SK-N-MC (cell line): ENCODE measurements at regions not wholly inside any gene's neighbourhood (a gene's known extent, or its start where the extent isn't known, plus 50 kb on each side); places are given as distances from the start of the nearest gene placed in this dataset.

Experiments
- DNase-seq: peaks from one replicate; pipeline ENCODE4 v3.0.0-alpha.2; 2011; ENCODE audit warnings: low read depth, low spot score
- H3K27ac ChIP-seq: fragments of 200-600 bp; sonication (generic); 2 replicates; pipeline ENCODE4 v1.5.1; 2016; ENCODE audit warnings: mixed run types
- H3K36me3 ChIP-seq: fragments of 200-600 bp; sonication (generic); 2 replicates; pipeline ENCODE4 v1.6.1; 2017; ENCODE audit warnings: antibody characterized with exemption, low read length, mixed read lengths; ENCODE audit not compliant: insufficient read depth
- H3K4me3 ChIP-seq: fragments of 200-600 bp; sonication (generic); 2 replicates; pipeline ENCODE4 v1.5.1; 2016
- H3K9ac ChIP-seq: fragments of 200-600 bp; sonication (generic); 2 replicates; pipeline ENCODE4 v1.8.0; 2017; ENCODE audit warnings: mixed run types, mixed read lengths; ENCODE audit not compliant: insufficient read length
- H3K9me3 ChIP-seq: fragments of 200-600 bp; sonication (generic); 2 replicates; pipeline ENCODE4 v1.6.1; 2017; ENCODE audit warnings: low read depth, mild to moderate bottlenecking, antibody characterized with exemption, low read length, moderate library complexity, mixed read lengths
- EZH2 ChIP-seq: fragments of 200-600 bp; sonication (generic); IDR thresholded peaks from one replicate; pipeline ENCODE4 v1.6.1; 2017; ENCODE audit warnings: antibody characterized with exemption
- FOXP2 ChIP-seq: optimal IDR thresholded peaks from 2 replicates; pipeline ENCODE3; 2011; ENCODE audit warnings: mild to moderate bottlenecking, moderate library complexity; ENCODE audit not compliant: insufficient read depth; ENCODE audit errors: extremely low read length, control extremely low read depth
- POLR2AphosphoS5 ChIP-seq: IDR thresholded peaks from 2 replicates; pipeline ENCODE4 v1.6.1; 2012; ENCODE audit warnings: mild to moderate bottlenecking, low read depth, low read length, borderline replicate concordance

GRCh38 chr10:56646329-56647111 lies 285.5 kb upstream of the ZWINT start:
- Histone ChIP-seq H3K36me3 (no peaks in the 10 kb centered on the region), H3K9me3 (no peaks in the 10 kb centered on the region), H3K4me3 (no peak overlapping the region), H3K9ac (no peak overlapping the region), H3K27ac (no peak overlapping the region)
- TF ChIP-seq POLR2AphosphoS5 = no peak
- no peak for TF ChIP-seq EZH2
- TF ChIP-seq FOXP2 = no peak
- no peak for DNase-seq

GRCh38 chr10:56633876-56634452 lies 272.9 kb upstream of the ZWINT start:
- no peak overlapping the region for H3K27ac ChIP-seq
- no peak for TF ChIP-seq EZH2
- no peak for TF ChIP-seq POLR2AphosphoS5
- no peak for TF ChIP-seq FOXP2
- no peaks in the 10 kb centered on the region for H3K9me3 ChIP-seq
- H3K36me3 ChIP-seq = no peaks in the 10 kb centered on the region
- no peak overlapping the region for H3K9ac ChIP-seq
- H3K4me3 ChIP-seq = no peak overlapping the region
- no peak for DNase-seq

GRCh38 chr10:56632537-56632936 lies 271.5 kb upstream of the ZWINT start:
- no peak for DNase-seq
- TF ChIP-seq FOXP2 (no peak), POLR2AphosphoS5 (no peak), EZH2 (no peak)
- no peak overlapping the region for H3K9ac ChIP-seq

GRCh38 chr10:56624082-56624481 lies 263.0 kb upstream of the ZWINT start:
- H3K9me3 ChIP-seq = no peaks in the 10 kb centered on the region
- H3K36me3 ChIP-seq = no peaks in the 10 kb centered on the region
- H3K27ac ChIP-seq = no peak overlapping the region
- TF ChIP-seq FOXP2 (no peak), POLR2AphosphoS5 (no peak), EZH2 (no peak)
- no peak overlapping the region for H3K9ac ChIP-seq
- DNase-seq = no peak
- no peak overlapping the region for H3K4me3 ChIP-seq

More at GRCh38 chr10:56632537-56632936, 271.5 kb upstream of the ZWINT start:
- Histone ChIP-seq H3K9me3 (no peaks in the 10 kb centered on the region), H3K4me3 (no peak overlapping the region), H3K36me3 (no peaks in the 10 kb centered on the region), H3K27ac (no peak overlapping the region)

GRCh38 chr10:56623064-56623463 lies 262.0 kb upstream of the ZWINT start:
- H3K27ac ChIP-seq = no peak overlapping the region
- no peak overlapping the region for H3K9ac ChIP-seq
- no peaks in the 10 kb centered on the region for H3K36me3 ChIP-seq
- DNase-seq = no peak
- no peak for TF ChIP-seq EZH2
- TF ChIP-seq POLR2AphosphoS5 = no peak
- TF ChIP-seq FOXP2 = no peak
- H3K4me3 ChIP-seq = no peak overlapping the region
- no peaks in the 10 kb centered on the region for H3K9me3 ChIP-seq

- TF ChIP-seq EZH2 (no peak), POLR2AphosphoS5 (no peak), FOXP2 (no peak)
- no peaks in the 10 kb centered on the region for H3K36me3 ChIP-seq
- peak overlapping the region; percentile 18; the same call in 1 of the 2 replicates for H3K4me3 ChIP-seq
- H3K9ac ChIP-seq = no peak overlapping the region
- DNase-seq = no peak
- H3K9me3 ChIP-seq = no peaks in the 10 kb centered on the region
- no peak overlapping the region for H3K27ac ChIP-seq
Measured at GRCh38 chr10:56622335-56622973, 261.4 kb upstream of the ZWINT start.

- DNase-seq = no peak
- H3K4me3 ChIP-seq = no peak overlapping the region
- H3K9me3 ChIP-seq = no peaks in the 10 kb centered on the region
- H3K27ac ChIP-seq = no peak overlapping the region
- no peak for TF ChIP-seq FOXP2
- TF ChIP-seq EZH2 = no peak
- TF ChIP-seq POLR2AphosphoS5 = no peak
- no peaks in the 10 kb centered on the region for H3K36me3 ChIP-seq
- H3K9ac ChIP-seq = no peak overlapping the region
Measured at GRCh38 chr10:56606202-56606601, 245.1 kb upstream of the ZWINT start.

- Histone ChIP-seq H3K9me3 (no peaks in the 10 kb centered on the region), H3K36me3 (no peaks in the 10 kb centered on the region), H3K27ac (no peak overlapping the region), H3K9ac (no peak overlapping the region), H3K4me3 (no peak overlapping the region)
- DNase-seq = no peak
- TF ChIP-seq POLR2AphosphoS5 (no peak), EZH2 (no peak), FOXP2 (no peak)
Measured at GRCh38 chr10:56605051-56605450, 244.0 kb upstream of the ZWINT start.
